Lung (tissue), 11 donors: ENCODE measurements at regions not wholly inside any gene's neighbourhood (a gene's known extent, or its start where the extent isn't known, plus 50 kb on each side); places are given as distances from the start of the nearest gene placed in this dataset.

Source experiments
- ATAC-seq: fragments of 200-7000 bp; cut with Tn5 transposase; one replicate; pipeline ENCODE4 v1.9.1; 2020; ENCODE audit warnings: moderate number of reproducible peaks; ENCODE audit not compliant: insufficient read depth, low FRiP score
- DNase-seq, 3 donors: peaks; one replicate each; pipeline ENCODE4 v3.0.0-alpha.2; 2013 to 2017
- H3K27ac ChIP-seq, 2 donors: one replicate each; pipeline ENCODE4 v1.5.1; 2013; ENCODE audit warnings: mild to moderate bottlenecking in 2 of 2, moderate library complexity in 2 of 2, control low read depth in 1 of 2, inconsistent platforms in 1 of 2, low read depth in 1 of 2, low read length in 1 of 2
- H3K27me3 ChIP-seq, 3 donors: one replicate each; pipeline ENCODE4 v1.5.1; 2013; ENCODE audit warnings: low read length in 2 of 3; ENCODE audit not compliant: control insufficient read depth in 3 of 3, insufficient read depth in 3 of 3
- H3K36me3 ChIP-seq, 4 donors: one replicate each; pipeline ENCODE4 v1.5.1; 2013; ENCODE audit warnings: low read length in 4 of 4, mild to moderate bottlenecking in 1 of 4, moderate library complexity in 1 of 4; ENCODE audit not compliant: control insufficient read depth in 4 of 4, insufficient read depth in 4 of 4
- H3K4me1 ChIP-seq, 5 donors: one replicate each; pipeline ENCODE4 v1.5.1; 2013; ENCODE audit warnings: low read length in 5 of 5, mild to moderate bottlenecking in 2 of 5, moderate library complexity in 1 of 5; ENCODE audit not compliant: control insufficient read depth in 5 of 5, insufficient read depth in 5 of 5
- H3K4me3 ChIP-seq: one replicate; pipeline ENCODE4 v1.5.1; 2013; ENCODE audit warnings: mild to moderate bottlenecking, control low read depth, moderate library complexity
- H3K9ac ChIP-seq, 2 donors: one replicate each; pipeline ENCODE4 v1.5.1; 2013; ENCODE audit warnings: low read length in 2 of 2, control low read depth in 1 of 2; ENCODE audit not compliant: insufficient read depth in 1 of 2
- H3K9me3 ChIP-seq, 4 donors: one replicate each; pipeline ENCODE4 v1.5.1; 2013; ENCODE audit warnings: low read length in 3 of 4, mild to moderate bottlenecking in 1 of 4, moderate library complexity in 1 of 4; ENCODE audit not compliant: control insufficient read depth in 4 of 4, insufficient read depth in 3 of 4
- WGBS, 2 donors: extraction: QIAGEN DNeasy Blood & Tissue Kit; methylation state at CpG; one replicate each; pipeline ENCODE4 v1.1.7; 2013; 5-methylcytosine and 5-hydroxymethylcytosine counted together
- TF ChIP-seq, protein P1 (sequence below): IDR thresholded peaks from 2 replicates; pipeline ENCODE4 v1.5.1; 2012; ENCODE audit warnings: mild to moderate bottlenecking; ENCODE audit errors: control extremely low read depth, extremely low read depth
- donor health status: control.
- donor health status: control.
- donor health status: Bipolar disorder and iron deficiency.
- donor health status: healthy.
- donor health status: DM: yes; HTN: yes; CAD: no.

DNA sequence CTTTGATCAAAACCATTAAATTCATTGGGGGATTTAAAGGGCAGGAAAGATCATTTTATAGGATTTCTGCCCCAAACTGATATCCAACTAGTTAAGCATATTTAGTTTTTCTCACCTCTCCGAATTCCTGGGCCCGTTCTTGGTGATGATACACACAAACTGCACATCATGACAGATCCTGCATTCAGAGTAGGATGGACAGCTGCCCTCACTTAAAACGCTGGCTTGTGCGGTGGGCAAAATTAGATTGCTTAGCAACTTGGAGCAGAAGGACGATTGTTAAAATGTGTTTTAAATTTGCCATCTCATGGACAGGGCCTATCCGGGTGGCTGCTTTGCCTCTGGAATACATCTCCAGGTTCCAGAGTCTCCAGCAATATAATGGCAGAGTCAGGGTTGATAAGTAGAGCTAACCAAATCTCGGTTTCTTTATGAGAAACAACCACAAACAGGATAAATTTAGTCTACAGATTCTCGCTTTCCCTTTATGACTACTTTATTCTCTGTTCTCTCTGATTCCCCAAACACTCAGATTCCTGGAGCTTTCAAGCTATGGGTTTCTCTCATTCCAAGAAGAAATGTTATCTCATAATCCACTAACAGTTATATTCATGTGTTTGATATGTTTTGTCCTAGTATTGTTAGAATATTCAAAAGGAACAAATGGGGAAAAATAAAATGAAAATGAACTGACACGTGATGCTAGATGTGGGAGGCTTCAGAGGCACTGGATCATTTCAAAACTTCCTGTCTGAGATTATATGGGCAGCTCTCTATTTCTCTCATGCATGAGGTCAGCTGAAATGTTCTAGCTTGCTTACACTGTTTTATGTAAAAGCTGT is 1014.1 kb upstream of the SEMA6D start:
- Histone ChIP-seq H3K36me3 (no peaks in the 10 kb centered on the region), H3K4me3 (no peak overlapping the region), H3K9me3 (peaks cover 0 to 2% (median 0%) of the 10 kb centered on the region in 4 donors), H3K27me3 (no peaks in the 10 kb centered on the region), H3K9ac (no peak overlapping the region), H3K4me1 (no peaks in the 10 kb centered on the region), H3K27ac (no peak overlapping the region)
- 78 to 79% methylated on average over 9 of the region's 9 CpGs for WGBS, 2 donors
- DNase-seq: peak in 1 of 3 donors; percentile 2
- no peak for ATAC-seq
- TF ChIP-seq, protein P1, sequence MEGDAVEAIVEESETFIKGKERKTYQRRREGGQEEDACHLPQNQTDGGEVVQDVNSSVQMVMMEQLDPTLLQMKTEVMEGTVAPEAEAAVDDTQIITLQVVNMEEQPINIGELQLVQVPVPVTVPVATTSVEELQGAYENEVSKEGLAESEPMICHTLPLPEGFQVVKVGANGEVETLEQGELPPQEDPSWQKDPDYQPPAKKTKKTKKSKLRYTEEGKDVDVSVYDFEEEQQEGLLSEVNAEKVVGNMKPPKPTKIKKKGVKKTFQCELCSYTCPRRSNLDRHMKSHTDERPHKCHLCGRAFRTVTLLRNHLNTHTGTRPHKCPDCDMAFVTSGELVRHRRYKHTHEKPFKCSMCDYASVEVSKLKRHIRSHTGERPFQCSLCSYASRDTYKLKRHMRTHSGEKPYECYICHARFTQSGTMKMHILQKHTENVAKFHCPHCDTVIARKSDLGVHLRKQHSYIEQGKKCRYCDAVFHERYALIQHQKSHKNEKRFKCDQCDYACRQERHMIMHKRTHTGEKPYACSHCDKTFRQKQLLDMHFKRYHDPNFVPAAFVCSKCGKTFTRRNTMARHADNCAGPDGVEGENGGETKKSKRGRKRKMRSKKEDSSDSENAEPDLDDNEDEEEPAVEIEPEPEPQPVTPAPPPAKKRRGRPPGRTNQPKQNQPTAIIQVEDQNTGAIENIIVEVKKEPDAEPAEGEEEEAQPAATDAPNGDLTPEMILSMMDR: no peak

DNA sequence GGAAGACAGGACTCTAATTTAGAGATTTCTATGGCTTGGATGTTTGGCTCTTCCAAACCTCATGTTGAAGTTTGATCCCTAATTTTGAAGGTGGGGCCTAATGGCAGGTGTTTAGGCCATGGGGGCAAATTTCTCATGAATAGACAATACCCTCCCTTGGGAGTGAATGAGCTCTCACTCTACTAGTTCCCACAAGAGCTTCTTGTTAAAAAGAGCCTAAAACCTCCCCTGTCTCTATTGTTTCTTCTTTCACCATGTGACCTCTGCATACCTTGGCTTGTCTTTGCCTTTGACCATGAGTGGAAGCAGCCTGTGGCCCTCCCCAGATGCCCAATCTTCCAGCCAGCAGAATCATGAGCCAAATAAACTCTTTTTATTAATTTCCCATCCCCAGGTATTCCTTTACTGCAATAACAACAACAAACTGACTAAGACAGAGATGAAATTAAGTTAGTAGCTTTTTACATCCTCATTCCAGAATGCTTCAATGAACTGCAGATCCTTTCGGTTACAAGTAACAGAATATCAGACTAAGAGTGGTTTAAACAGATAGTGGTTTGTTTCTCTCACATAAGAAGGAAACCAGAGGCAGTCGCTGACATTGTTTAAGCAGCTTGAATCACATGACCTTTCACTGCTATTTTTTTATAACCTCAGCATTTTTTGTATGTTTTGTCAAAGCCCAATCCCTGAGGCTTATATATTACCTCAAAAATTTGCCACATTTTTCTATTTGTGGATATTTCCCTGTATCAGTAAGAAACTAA is 1013.3 kb upstream of the SEMA6D start:
- peaks cover 0 to 2% (median 0%) of the 10 kb centered on the region in 4 donors for H3K9me3 ChIP-seq
- no peaks in the 10 kb centered on the region for H3K36me3 ChIP-seq
- H3K4me3 ChIP-seq: no peak overlapping the region
- no peak for ATAC-seq
- H3K27me3 ChIP-seq: no peaks in the 10 kb centered on the region
- TF ChIP-seq, protein P1: no peak
- H3K4me1 ChIP-seq: no peaks in the 10 kb centered on the region
- no peak overlapping the region for H3K27ac ChIP-seq
- no peak overlapping the region for H3K9ac ChIP-seq
- 63 to 64% methylated on average over 2 of the region's 2 CpGs for WGBS, 2 donors
- DNase-seq: no peak

GRCh38 chr15:46707452-46707851 is 1009.9 kb upstream of the SEMA6D start:
- WGBS, 2 donors: 88 to 89% methylated on average over 1 of the region's 1 CpG
- Histone ChIP-seq H3K27me3 (no peaks in the 10 kb centered on the region), H3K4me3 (no peak overlapping the region), H3K27ac (no peak overlapping the region), H3K4me1 (no peaks in the 10 kb centered on the region), H3K9me3 (peaks cover 0 to 5% (median 0%) of the 10 kb centered on the region in 4 donors), H3K36me3 (no peaks in the 10 kb centered on the region), H3K9ac (no peak overlapping the region)
- DNase-seq: no peak
- TF ChIP-seq, protein P1: no peak
- no peak for ATAC-seq
